HG02885 (cell line): ENCODE measurements at regions not wholly inside any gene's neighbourhood (a gene's known extent, or its start where the extent isn't known, plus 50 kb on each side); places are given as distances from the start of the nearest gene placed in this dataset.
A peak's percentile ranks its signal among the peaks of the same experiment; 100 is the strongest.
"Not testable (repeated sequence)": the region's sequence is repeated elsewhere in the genome, so short reads cannot be mapped to it uniquely, and the experiment has no call there.

Experiments used
- ATAC-seq: cut with Tn5 transposase; IDR thresholded peaks from one replicate; pipeline ENCODE4 v1.9.1; 2021; ENCODE audit warnings: mild to moderate bottlenecking; ENCODE audit not compliant: unreplicated experiment, poor library complexity

- ATAC-seq = peak; percentile 85
These were observed 118.8 kb downstream of the SKIDA1 start for GRCh38 chr10:21406595-21407193.

GRCh38 chr10:21405981-21406380, 119.5 kb downstream of the SKIDA1 start:
- ATAC-seq = no peak

- no peak for ATAC-seq
These were observed 122.0 kb downstream of the SKIDA1 start for GRCh38 chr10:21403256-21404015.

- ATAC-seq = no peak
These were observed 122.8 kb downstream of the SKIDA1 start for GRCh38 chr10:21402606-21403083.

GRCh38 chr10:21401196-21401595, 124.3 kb downstream of the SKIDA1 start:
- ATAC-seq = no peak

GRCh38 chr10:21399392-21400035, 126.0 kb downstream of the SKIDA1 start:
- ATAC-seq = no peak

- ATAC-seq = no peak
These were observed 126.8 kb downstream of the SKIDA1 start for GRCh38 chr10:21398563-21399231.

- ATAC-seq = no peak
These were observed 128.6 kb downstream of the SKIDA1 start for GRCh38 chr10:21396889-21397288.

GRCh38 chr10:21393931-21394330, 131.6 kb downstream of the SKIDA1 start:
- ATAC-seq = no peak

GRCh38 chr10:21388589-21388988, 136.9 kb downstream of the SKIDA1 start:
- ATAC-seq = no peak

GRCh38 chr10:21387868-21388267, 137.6 kb downstream of the SKIDA1 start:
- no peak for ATAC-seq

GRCh38 chr10:21385996-21386585, 139.4 kb downstream of the SKIDA1 start:
- no peak for ATAC-seq

GRCh38 chr10:21385536-21385935, 139.9 kb downstream of the SKIDA1 start:
- ATAC-seq = no peak

- peak; percentile 69 for ATAC-seq
These were observed 146.3 kb downstream of the SKIDA1 start for GRCh38 chr10:21379143-21379542.

- ATAC-seq = not testable (repeated sequence)
These were observed 150.2 kb downstream of the SKIDA1 start for GRCh38 chr10:21375274-21375673.

GRCh38 chr10:21373881-21374280, 151.6 kb downstream of the SKIDA1 start:
- not testable (repeated sequence) for ATAC-seq

GRCh38 chr10:21372651-21373410, 152.7 kb downstream of the SKIDA1 start:
- ATAC-seq = peak; percentile 80

GRCh38 chr10:21369697-21370096, 155.8 kb downstream of the SKIDA1 start:
- ATAC-seq = no peak

GRCh38 chr10:21368728-21369425, 156.6 kb downstream of the SKIDA1 start:
- ATAC-seq = no peak
